CD4-positive, CD25-positive, alpha-beta regulatory T cell (primary cell): ENCODE measurements at regions not wholly inside any gene's neighbourhood (a gene's known extent, or its start where the extent isn't known, plus 50 kb on each side); places are given as distances from the start of the nearest gene placed in this dataset.
"Not testable (repeated sequence)": the region's sequence is repeated elsewhere in the genome, so short reads cannot be mapped to it uniquely, and the experiment has no call there.

Experiments used
- ATAC-seq, 2 donors: fragments of 150-1000 bp; cut with Tn5 transposase; one replicate each; pipeline ENCODE4 v1.10.0; 2021; ENCODE audit warnings: low read depth in 2 of 2, moderate number of reproducible peaks in 2 of 2, moderate library complexity in 1 of 2
- DNase-seq, 3 donors: peaks; one replicate each; pipeline versions ENCODE4 v3.0.0 to v3.0.0-alpha.2; 2012 to 2022; ENCODE audit warnings: mixed read lengths in 1 of 3
- H3K27ac ChIP-seq: one replicate; pipeline ENCODE4 v1.7.0; 2013; ENCODE audit warnings: mild to moderate bottlenecking, low read length; ENCODE audit not compliant: insufficient read depth, poor library complexity, severe bottlenecking
- H3K27me3 ChIP-seq: one replicate; pipeline ENCODE4 v1.7.0; 2013; ENCODE audit warnings: low read length; ENCODE audit not compliant: control insufficient read depth, insufficient read depth
- H3K36me3 ChIP-seq: one replicate; pipeline ENCODE4 v1.7.0; 2013; ENCODE audit warnings: mild to moderate bottlenecking, low read length, moderate library complexity; ENCODE audit not compliant: control insufficient read depth, insufficient read depth
- H3K4me1 ChIP-seq: 2 replicates; pipeline ENCODE4 v1.7.0; 2013; ENCODE audit warnings: mild to moderate bottlenecking, low read length; ENCODE audit not compliant: insufficient read depth, control insufficient read depth, poor library complexity, severe bottlenecking
- H3K4me3 ChIP-seq: one replicate; pipeline ENCODE4 v1.7.0; 2013; ENCODE audit warnings: low read depth, mild to moderate bottlenecking, low read length, moderate library complexity
- H3K9me3 ChIP-seq, 2 experiments: 1 replicate in 1 of 2; 2 replicates in 1 of 2; pipeline ENCODE4 v1.7.0; 2013; ENCODE audit warnings: low read length in 2 of 2, mild to moderate bottlenecking in 1 of 2, moderate library complexity in 1 of 2; ENCODE audit not compliant: control insufficient read depth in 2 of 2
- H3K27ac Mint-ChIP-seq, 3 donors: one replicate each; pipeline ENCODE4 v1.8.0; 2020 to 2022; ENCODE audit warnings: mild to moderate bottlenecking in 3 of 3, mixed read lengths in 3 of 3, moderate library complexity in 2 of 3
- H3K27me3 Mint-ChIP-seq: one replicate; pipeline ENCODE4 v1.8.0; 2022; ENCODE audit warnings: mild to moderate bottlenecking, mixed read lengths
- H3K36me3 Mint-ChIP-seq: one replicate; pipeline ENCODE4 v1.8.0; 2020; ENCODE audit warnings: mixed read lengths
- H3K4me1 Mint-ChIP-seq, 4 donors: one replicate each; pipeline ENCODE4 v1.8.0; 2020 to 2022; ENCODE audit warnings: mixed read lengths in 4 of 4, mild to moderate bottlenecking in 1 of 4
- H3K4me3 Mint-ChIP-seq, 4 donors: one replicate each; pipeline ENCODE4 v1.8.0; 2020 to 2022; ENCODE audit warnings: mild to moderate bottlenecking in 4 of 4, mixed read lengths in 4 of 4, moderate library complexity in 3 of 4
- H3K9me3 Mint-ChIP-seq, 7 donors: one replicate each; pipeline ENCODE4 v1.8.0; 2020 to 2022; ENCODE audit warnings: mixed read lengths in 7 of 7, mild to moderate bottlenecking in 3 of 7, moderate library complexity in 2 of 7

- Histone ChIP-seq H3K9me3 (no peaks in the 10 kb centered on the region), H3K27me3 (peaks cover 2% of the 10 kb centered on the region), H3K36me3 (no peaks in the 10 kb centered on the region), H3K4me1 (no peaks in the 10 kb centered on the region), H3K27ac (no peak overlapping the region), H3K4me3 (no peak overlapping the region)
- H3K9me3 Mint-ChIP-seq, result peaks cover 0 to 5% (median 0%) of the 10 kb centered on the region in 7 donors
- no peaks in the 10 kb centered on the region for H3K27me3 Mint-ChIP-seq
- no peaks in the 10 kb centered on the region for H3K4me1 Mint-ChIP-seq
- H3K27ac Mint-ChIP-seq, result no peak overlapping the region
- no peak for ATAC-seq
- H3K36me3 Mint-ChIP-seq, result no peaks in the 10 kb centered on the region
- no peak overlapping the region for H3K4me3 Mint-ChIP-seq
- no peak for DNase-seq
Measured at GRCh38 chr10:16234916-16235315, 201.9 kb upstream of the PTER start.

- H3K36me3 ChIP-seq, result no peaks in the 10 kb centered on the region
- DNase-seq (no peak), ATAC-seq (no peak)
- no peaks in the 10 kb centered on the region for H3K9me3 ChIP-seq
- no peak overlapping the region for H3K4me3 ChIP-seq
- no peaks in the 10 kb centered on the region for H3K4me1 ChIP-seq
- peaks cover 0 to 4% (median 0%) of the 10 kb centered on the region in 7 donors for H3K9me3 Mint-ChIP-seq
- H3K27ac Mint-ChIP-seq, result no peak overlapping the region
- H3K36me3 Mint-ChIP-seq, result no peaks in the 10 kb centered on the region
- H3K27me3 ChIP-seq, result no peaks in the 10 kb centered on the region
- H3K27ac ChIP-seq, result no peak overlapping the region
- no peaks in the 10 kb centered on the region for H3K4me1 Mint-ChIP-seq
- H3K4me3 Mint-ChIP-seq, result no peak overlapping the region
- peaks cover 4% of the 10 kb centered on the region for H3K27me3 Mint-ChIP-seq
Measured at GRCh38 chr10:16242446-16242845, 194.4 kb upstream of the PTER start.

GRCh38 chr10:16242859-16243613, 193.8 kb upstream of the PTER start:
- H3K9me3 ChIP-seq, result no peaks in the 10 kb centered on the region
- Mint-ChIP-seq H3K36me3 (no peaks in the 10 kb centered on the region), H3K4me3 (no peak overlapping the region), H3K27me3 (peaks cover 4% of the 10 kb centered on the region), H3K9me3 (peaks cover 0 to 4% (median 0%) of the 10 kb centered on the region in 7 donors), H3K27ac (no peak overlapping the region), H3K4me1 (no peaks in the 10 kb centered on the region)
- no peak overlapping the region for H3K27ac ChIP-seq
- no peaks in the 10 kb centered on the region for H3K36me3 ChIP-seq
- DNase-seq (no peak), ATAC-seq (no peak)
- no peaks in the 10 kb centered on the region for H3K27me3 ChIP-seq
- H3K4me1 ChIP-seq, result no peaks in the 10 kb centered on the region
- no peak overlapping the region for H3K4me3 ChIP-seq

- not testable (repeated sequence) for H3K4me3 Mint-ChIP-seq, H3K4me1 Mint-ChIP-seq, H3K9me3 Mint-ChIP-seq, H3K27ac Mint-ChIP-seq, DNase-seq, H3K36me3 ChIP-seq, H3K4me3 ChIP-seq, H3K36me3 Mint-ChIP-seq, H3K4me1 ChIP-seq, ATAC-seq, H3K27me3 ChIP-seq, H3K27ac ChIP-seq, H3K27me3 Mint-ChIP-seq, H3K9me3 ChIP-seq
Measured at GRCh38 chr10:16250136-16250535, 186.7 kb upstream of the PTER start.

GRCh38 chr10:16256336-16256735, 180.5 kb upstream of the PTER start:
- Histone ChIP-seq H3K4me3 (no peak overlapping the region), H3K27ac (no peak overlapping the region), H3K27me3 (no peaks in the 10 kb centered on the region), H3K36me3 (no peaks in the 10 kb centered on the region), H3K4me1 (no peaks in the 10 kb centered on the region), H3K9me3 (peaks cover 3 to 9% of the 10 kb centered on the region in 2 experiments)
- DNase-seq, result no peak
- Mint-ChIP-seq H3K4me3 (no peak overlapping the region), H3K27ac (no peak overlapping the region), H3K27me3 (peaks cover 4% of the 10 kb centered on the region), H3K9me3 (peaks cover 0 to 21% (median 5%) of the 10 kb centered on the region in 7 donors), H3K36me3 (no peaks in the 10 kb centered on the region), H3K4me1 (no peaks in the 10 kb centered on the region)
- no peak for ATAC-seq

DNA sequence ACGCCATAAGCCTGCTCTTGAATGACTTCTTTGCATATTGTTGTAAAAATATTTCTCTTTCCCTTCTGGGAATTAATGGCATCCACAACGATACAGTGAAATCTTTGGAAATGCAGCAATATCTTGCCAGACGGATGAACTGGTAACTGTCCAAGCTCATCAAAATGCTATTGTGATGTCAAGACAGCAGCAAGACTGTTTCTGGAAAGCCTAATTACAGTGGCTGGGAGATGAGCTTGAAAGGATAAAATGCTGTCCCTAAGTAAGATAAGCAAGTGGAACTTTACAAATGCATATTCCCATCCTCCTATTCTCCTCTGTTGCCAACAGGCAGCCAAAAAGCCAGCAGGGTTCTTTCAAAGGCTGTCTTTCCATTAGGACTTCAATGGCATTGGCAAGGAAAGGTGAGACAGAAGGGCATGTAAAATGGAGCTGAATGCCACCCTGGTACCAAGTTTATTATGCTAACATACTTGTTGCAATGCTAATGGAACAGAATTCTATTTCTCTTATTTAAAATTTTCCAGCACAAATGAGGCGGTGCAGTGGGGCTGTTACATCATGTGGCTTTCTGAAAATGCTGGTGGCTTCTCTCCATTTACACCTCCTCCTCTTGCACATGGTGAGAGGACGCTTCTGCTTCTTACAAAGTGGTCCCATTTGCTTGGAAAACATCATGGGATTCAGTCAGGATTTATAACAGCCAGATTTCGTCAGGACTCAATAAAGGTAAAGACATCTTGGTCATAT, 178.3 kb upstream of the PTER start:
- no peak overlapping the region for H3K4me3 Mint-ChIP-seq
- Histone ChIP-seq H3K4me1 (no peaks in the 10 kb centered on the region), H3K4me3 (no peak overlapping the region), H3K27ac (no peak overlapping the region), H3K27me3 (no peaks in the 10 kb centered on the region), H3K36me3 (no peaks in the 10 kb centered on the region), H3K9me3 (peaks cover 3 to 9% of the 10 kb centered on the region in 2 experiments)
- ATAC-seq, result no peak
- DNase-seq, result no peak
- H3K27me3 Mint-ChIP-seq, result peaks cover 4% of the 10 kb centered on the region
- H3K36me3 Mint-ChIP-seq, result no peaks in the 10 kb centered on the region
- H3K9me3 Mint-ChIP-seq, result peaks cover 2 to 20% (median 5%) of the 10 kb centered on the region in 7 donors
- no peaks in the 10 kb centered on the region for H3K4me1 Mint-ChIP-seq
- H3K27ac Mint-ChIP-seq, result no peak overlapping the region

- no peak overlapping the region for H3K27ac ChIP-seq
- Mint-ChIP-seq H3K36me3 (no peaks in the 10 kb centered on the region), H3K4me3 (no peak overlapping the region), H3K27me3 (peaks cover under 1% of the 10 kb centered on the region), H3K4me1 (no peaks in the 10 kb centered on the region), H3K9me3 (peaks cover 2 to 20% (median 5%) of the 10 kb centered on the region in 7 donors), H3K27ac (no peak overlapping the region)
- H3K9me3 ChIP-seq, result peaks cover 3 to 9% of the 10 kb centered on the region in 2 experiments
- no peak overlapping the region for H3K4me3 ChIP-seq
- H3K36me3 ChIP-seq, result no peaks in the 10 kb centered on the region
- H3K27me3 ChIP-seq, result no peaks in the 10 kb centered on the region
- no peak for DNase-seq
- ATAC-seq, result no peak
- no peaks in the 10 kb centered on the region for H3K4me1 ChIP-seq
Measured at GRCh38 chr10:16259726-16260125, 177.1 kb upstream of the PTER start.
